Suprapubic skin (tissue), 4 donors: ENCODE measurements at regions not wholly inside any gene's neighbourhood (a gene's known extent, or its start where the extent isn't known, plus 50 kb on each side); places are given as distances from the start of the nearest gene placed in this dataset.

Source experiments
- DNase-seq, 2 donors: peaks; one replicate each; pipeline ENCODE4 v3.0.0-alpha.2; 2019; ENCODE audit warnings: low spot score in 2 of 2
- H3K27ac ChIP-seq: fragments of 200-600 bp; sonication (generic); one replicate; pipeline ENCODE4 v1.5.1; 2019
- H3K27me3 ChIP-seq: fragments of 200-600 bp; sonication (generic); one replicate; pipeline ENCODE4 v1.5.1; 2019
- H3K36me3 ChIP-seq: fragments of 200-600 bp; sonication (generic); one replicate; pipeline ENCODE4 v1.5.1; 2019
- H3K4me1 ChIP-seq: fragments of 200-600 bp; sonication (generic); one replicate; pipeline ENCODE4 v1.5.1; 2019
- H3K4me3 ChIP-seq: fragments of 200-600 bp; sonication (generic); one replicate; pipeline ENCODE4 v1.5.1; 2019; ENCODE audit warnings: mild to moderate bottlenecking
- H3K9me3 ChIP-seq: fragments of 200-600 bp; sonication (generic); one replicate; pipeline ENCODE4 v1.5.1; 2019
- CTCF ChIP-seq, 2 donors: fragments of 200-600 bp in 1 of 2; fragments of 450-650 bp in 1 of 2; sonication (generic) in 1 of 2; IDR thresholded peaks; one replicate each; pipeline ENCODE4 v1.5.1; 2016 to 2019; ENCODE audit warnings: antibody characterized with exemption in 2 of 2, mild to moderate bottlenecking in 1 of 2, moderate library complexity in 1 of 2
- EP300 ChIP-seq: sonication (generic); formaldehyde crosslinking; IDR thresholded peaks from one replicate; pipeline ENCODE4 v1.6.1; 2017; ENCODE audit warnings: antibody characterized with exemption
- POLR2A ChIP-seq, 2 donors: fragments of 450-650 bp; IDR thresholded peaks; one replicate each; pipeline ENCODE4 v1.6.1; 2017; ENCODE audit warnings: antibody characterized with exemption in 2 of 2, mild to moderate bottlenecking in 2 of 2, moderate library complexity in 2 of 2
- POLR2AphosphoS5 ChIP-seq, 3 donors: sonication (generic); formaldehyde crosslinking; IDR thresholded peaks; one replicate each; pipeline ENCODE4 v1.6.1; 2017; ENCODE audit warnings: antibody characterized with exemption in 3 of 3
- WGBS: methylation state at CpG from one replicate; pipeline ENCODE4 v1.1.5; 2018; 5-methylcytosine and 5-hydroxymethylcytosine counted together

DNA sequence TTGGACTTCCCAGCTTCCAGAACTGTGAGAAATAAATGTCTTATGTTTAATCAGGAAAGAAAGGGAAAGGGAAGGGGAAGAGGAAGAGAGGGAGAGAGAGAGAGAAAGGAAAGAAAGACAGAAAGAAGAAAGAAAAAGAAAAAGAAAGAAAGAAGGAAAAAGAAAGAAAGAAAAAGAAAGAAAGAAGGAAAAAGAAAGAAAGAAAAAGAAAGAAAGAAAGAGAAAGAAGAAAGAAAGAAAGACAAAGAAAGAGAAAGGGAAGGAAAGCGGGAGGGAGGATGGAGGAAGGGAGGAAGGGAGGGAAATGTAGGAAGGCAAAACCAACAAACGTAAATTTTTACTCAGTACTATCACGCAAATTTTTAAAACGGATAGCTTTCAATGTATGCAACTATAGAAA, 2281.8 kb downstream of the LRRC4C start:
- DNase-seq = no peak
- Histone ChIP-seq H3K27me3 (no peaks in the 10 kb centered on the region), H3K36me3 (no peaks in the 10 kb centered on the region), H3K4me1 (no peaks in the 10 kb centered on the region), H3K27ac (no peak overlapping the region), H3K9me3 (no peaks in the 10 kb centered on the region), H3K4me3 (no peak overlapping the region)
- TF ChIP-seq CTCF (IDR thresholded peaks at IDR 0.05) (no peak), EP300 (no peak), POLR2AphosphoS5 (IDR thresholded peaks at IDR 0.05) (no peak), POLR2A (IDR thresholded peaks at IDR 0.05) (no peak)
- 84% methylated on average over 4 of the region's 4 CpGs for WGBS

- Histone ChIP-seq H3K4me1 (no peaks in the 10 kb centered on the region), H3K9me3 (no peaks in the 10 kb centered on the region), H3K4me3 (no peak overlapping the region), H3K27ac (no peak overlapping the region), H3K36me3 (no peaks in the 10 kb centered on the region), H3K27me3 (no peaks in the 10 kb centered on the region)
- WGBS = 55% methylated on average over 2 of the region's 2 CpGs
- no peak for DNase-seq
- TF ChIP-seq POLR2A (IDR thresholded peaks at IDR 0.05) (no peak), EP300 (no peak)
These were observed 2284.5 kb downstream of the LRRC4C start for GRCh38 chr11:39174965-39175364.

- no peak overlapping the region for H3K27ac ChIP-seq
- no peak for DNase-seq
- TF ChIP-seq EP300 = no peak
- TF ChIP-seq POLR2AphosphoS5 (IDR thresholded peaks at IDR 0.05) = no peak
- no peak for TF ChIP-seq CTCF (IDR thresholded peaks at IDR 0.05)
- TF ChIP-seq POLR2A (IDR thresholded peaks at IDR 0.05) = no peak
- H3K4me3 ChIP-seq = no peak overlapping the region
- H3K27me3 ChIP-seq = no peaks in the 10 kb centered on the region
- H3K9me3 ChIP-seq = no peaks in the 10 kb centered on the region
- H3K36me3 ChIP-seq = no peaks in the 10 kb centered on the region
- H3K4me1 ChIP-seq = no peaks in the 10 kb centered on the region
These were observed 2285.3 kb downstream of the LRRC4C start for GRCh38 chr11:39174196-39174595.

GRCh38 chr11:39165021-39165420, 2294.4 kb downstream of the LRRC4C start:
- Histone ChIP-seq H3K27ac (no peak overlapping the region), H3K9me3 (no peaks in the 10 kb centered on the region), H3K27me3 (no peaks in the 10 kb centered on the region), H3K4me1 (no peaks in the 10 kb centered on the region), H3K4me3 (no peak overlapping the region), H3K36me3 (no peaks in the 10 kb centered on the region)
- TF ChIP-seq POLR2AphosphoS5 (IDR thresholded peaks at IDR 0.05) (no peak), CTCF (IDR thresholded peaks at IDR 0.05) (no peak), POLR2A (IDR thresholded peaks at IDR 0.05) (no peak), EP300 (no peak)
- no peak for DNase-seq

GRCh38 chr11:39149214-39149613, 2310.2 kb downstream of the LRRC4C start:
- no peaks in the 10 kb centered on the region for H3K9me3 ChIP-seq
- no peaks in the 10 kb centered on the region for H3K4me1 ChIP-seq
- DNase-seq = no peak
- no peak overlapping the region for H3K27ac ChIP-seq
- WGBS = 71% methylated on average over 1 of the region's 1 CpG
- H3K27me3 ChIP-seq = no peaks in the 10 kb centered on the region
- no peak overlapping the region for H3K4me3 ChIP-seq
- no peaks in the 10 kb centered on the region for H3K36me3 ChIP-seq
- TF ChIP-seq CTCF (IDR thresholded peaks at IDR 0.05) (no peak), POLR2A (IDR thresholded peaks at IDR 0.05) (no peak), EP300 (no peak), POLR2AphosphoS5 (IDR thresholded peaks at IDR 0.05) (no peak)

GRCh38 chr11:39145346-39145745, 2314.1 kb downstream of the LRRC4C start:
- H3K27me3 ChIP-seq = no peaks in the 10 kb centered on the region
- WGBS = 98% methylated on average over 2 of the region's 2 CpGs
- no peaks in the 10 kb centered on the region for H3K9me3 ChIP-seq
- no peaks in the 10 kb centered on the region for H3K36me3 ChIP-seq
- H3K4me1 ChIP-seq = no peaks in the 10 kb centered on the region
- no peak overlapping the region for H3K4me3 ChIP-seq
- DNase-seq = no peak
- TF ChIP-seq CTCF (IDR thresholded peaks at IDR 0.05) (no peak), EP300 (no peak), POLR2A (IDR thresholded peaks at IDR 0.05) (no peak), POLR2AphosphoS5 (IDR thresholded peaks at IDR 0.05) (no peak)
- no peak overlapping the region for H3K27ac ChIP-seq
